ENCODE measurements at regions not wholly inside any gene's neighbourhood (a gene's known extent, or its start where the extent isn't known, plus 50 kb on each side); places are given as distances from the start of the nearest gene placed in this dataset.

GRCh38 chrX:118216087-118216486 is 99.5 kb upstream of the KLHL13 start:
- TF ChIP-seq CTCF (IDR thresholded peaks at IDR 0.05) (no peak), POLR2A (IDR thresholded peaks at IDR 0.05) (no peak), POLR2AphosphoS5 (IDR thresholded peaks at IDR 0.05) (no peak)
